ENCODE measurements at regions not wholly inside any gene's neighbourhood (a gene's known extent, or its start where the extent isn't known, plus 50 kb on each side); places are given as distances from the start of the nearest gene placed in this dataset.

DNA sequence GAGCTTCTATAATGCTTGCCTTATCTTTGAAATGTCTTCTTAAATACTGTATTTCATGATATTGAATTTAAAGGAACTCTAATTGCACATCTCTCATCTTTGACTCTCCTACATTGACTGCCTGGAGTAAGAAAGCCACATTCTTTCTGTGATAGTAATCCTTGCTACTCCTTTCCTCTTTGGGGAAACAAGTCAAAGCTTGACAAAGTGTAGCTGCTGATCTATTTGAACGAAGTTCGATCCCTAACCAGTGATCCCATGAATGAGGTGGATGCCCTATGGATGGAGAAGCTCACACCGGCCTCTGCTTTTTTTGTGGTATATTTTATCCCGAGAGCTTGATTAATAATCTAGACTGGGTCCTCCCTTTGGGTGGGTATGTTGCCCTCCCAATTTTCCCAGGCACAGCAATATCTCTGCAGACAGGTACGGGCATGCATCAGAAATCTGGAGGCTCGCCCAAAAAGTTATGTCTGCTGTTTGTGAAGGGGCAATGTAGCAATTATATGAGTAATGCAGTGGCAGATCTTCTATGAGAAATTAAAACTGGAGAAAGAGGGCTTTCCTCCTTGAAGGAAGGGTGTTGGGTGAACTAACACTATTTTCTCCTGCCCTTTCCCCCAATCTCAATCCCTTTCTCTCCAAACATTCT is 163.0 kb upstream of the FRMD6 start:
- H3K36me3 ChIP-seq (replicated peaks in 1 of 2; ENCODE audit: control insufficient read depth in 1 of 2, insufficient read depth in 2 of 2, low read length in 2 of 2): no peaks in the 10 kb centered on the region
- H3K27ac ChIP-seq (ENCODE audit: extremely low read length, insufficient read depth, low read length): no peak overlapping the region
- FAIRE-seq: no peak
- no peaks in the 10 kb centered on the region for H3K79me2 ChIP-seq (ENCODE audit: insufficient read depth, low read length)
- no peaks in the 10 kb centered on the region for H3K9me3 ChIP-seq (ENCODE audit: low read length)
- in situ Hi-C loops (cut with HindIII; ENCODE audit: extremely low pct_ligation_motif_present, low pct_unique_long_range_greater_than_20kb): no loop called here
- ATAC-seq: no peak
- intact Hi-C loops (cut with micrococcal nuclease; ENCODE audit: unreplicated experiment): no loop called here
- H3K4me2 ChIP-seq (ENCODE audit: low read depth, low read length): no peak overlapping the region
- H3K9ac ChIP-seq (ENCODE audit: insufficient read depth, low read depth, low read length): no peak overlapping the region
- ChIA-PET CTCF (ENCODE audit: low intra/inter-chr PET ratio, low total read pairs) (no interaction called here), POLR2A (no interaction called here)
- no TSS peak for BruUV-seq (replicated peaks)
- no peaks in the 10 kb centered on the region for H3K27me3 ChIP-seq (ENCODE audit: control insufficient read depth in 1 of 2, insufficient read depth in 2 of 2, low read length in 2 of 2)
- H4K20me1 ChIP-seq (ENCODE audit: insufficient read depth, low read length): no peaks in the 10 kb centered on the region
- H3K4me1 ChIP-seq (ENCODE audit: insufficient read depth, low read length): no peaks in the 10 kb centered on the region
- WGBS (ENCODE audit: low lambda C conversion rate): 28% methylated on average over 6 of the region's 6 CpGs
- H2AFZ ChIP-seq (ENCODE audit: low read length): no peak overlapping the region
- no peak for DNase-seq (ENCODE audit: low spot score)
- H3K4me3 ChIP-seq (replicated peaks in 1 of 3; ENCODE audit: insufficient read depth in 1 of 3, low read depth in 2 of 3, low read length in 3 of 3): no peak overlapping the region
- no peak for TF ChIP-seq ZBTB42 (CRISPR knock-in tag; IDR thresholded peaks at IDR 0.05)
- TF ChIP-seq ETV5 (CRISPR knock-in tag; IDR thresholded peaks at IDR 0.05; ENCODE audit: borderline replicate concordance): no peak
- no peak for TF ChIP-seq TCF12 (IDR thresholded peaks at IDR 0.05)
- TF ChIP-seq TCF12 (CRISPR knock-in tag; IDR thresholded peaks at IDR 0.05): no peak
- no peak for TF ChIP-seq SP2 (CRISPR knock-in tag; IDR thresholded peaks at IDR 0.05)
- TF ChIP-seq, protein P1, sequence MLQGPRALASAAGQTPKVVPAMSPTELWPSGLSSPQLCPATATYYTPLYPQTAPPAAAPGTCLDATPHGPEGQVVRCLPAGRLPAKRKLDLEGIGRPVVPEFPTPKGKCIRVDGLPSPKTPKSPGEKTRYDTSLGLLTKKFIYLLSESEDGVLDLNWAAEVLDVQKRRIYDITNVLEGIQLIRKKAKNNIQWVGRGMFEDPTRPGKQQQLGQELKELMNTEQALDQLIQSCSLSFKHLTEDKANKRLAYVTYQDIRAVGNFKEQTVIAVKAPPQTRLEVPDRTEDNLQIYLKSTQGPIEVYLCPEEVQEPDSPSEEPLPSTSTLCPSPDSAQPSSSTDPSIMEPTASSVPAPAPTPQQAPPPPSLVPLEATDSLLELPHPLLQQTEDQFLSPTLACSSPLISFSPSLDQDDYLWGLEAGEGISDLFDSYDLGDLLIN (CRISPR knock-in tag; IDR thresholded peaks at IDR 0.05; ENCODE audit: borderline replicate concordance): no peak
- no peak for TF ChIP-seq ZIK1 (CRISPR knock-in tag; IDR thresholded peaks at IDR 0.05; ENCODE audit: borderline replicate concordance, low read depth)
- TF ChIP-seq ZNF180 (CRISPR knock-in tag; IDR thresholded peaks at IDR 0.05; ENCODE audit: borderline replicate concordance, low read depth): no peak
- no peak for TF ChIP-seq ZNF639 (CRISPR knock-in tag; conservative IDR thresholded peaks at IDR 0.05)
- no peak for TF ChIP-seq ZBTB2 (CRISPR knock-in tag; IDR thresholded peaks at IDR 0.05; ENCODE audit: low read depth)
- no peak for TF ChIP-seq ZNF598 (CRISPR knock-in tag; IDR thresholded peaks at IDR 0.05; ENCODE audit: borderline replicate concordance)
- TF ChIP-seq ZFP91 (CRISPR knock-in tag; IDR thresholded peaks at IDR 0.05; ENCODE audit: borderline replicate concordance): no peak
- TF ChIP-seq, protein P2, sequence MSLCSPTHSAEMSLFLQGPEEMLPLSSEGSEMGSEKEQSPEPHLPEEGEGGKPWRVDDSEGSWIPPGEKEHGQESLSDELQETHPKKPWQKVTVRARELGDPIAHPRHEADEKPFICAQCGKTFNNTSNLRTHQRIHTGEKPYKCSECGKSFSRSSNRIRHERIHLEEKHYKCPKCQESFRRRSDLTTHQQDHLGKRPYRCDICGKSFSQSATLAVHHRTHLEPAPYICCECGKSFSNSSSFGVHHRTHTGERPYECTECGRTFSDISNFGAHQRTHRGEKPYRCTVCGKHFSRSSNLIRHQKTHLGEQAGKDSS (CRISPR knock-in tag; IDR thresholded peaks at IDR 0.05; ENCODE audit: borderline replicate concordance, low read depth): no peak
- TF ChIP-seq KLF16 (CRISPR knock-in tag; IDR thresholded peaks at IDR 0.05): no peak
- no peak for TF ChIP-seq ZSCAN22 (CRISPR knock-in tag; IDR thresholded peaks at IDR 0.05)
- no peak for TF ChIP-seq ZMYM4 (CRISPR knock-in tag; IDR thresholded peaks at IDR 0.05)

Data from HepG2 (cell line).